Natural killer cell treated with Interleukin-12 subunit alpha and Interleukin-12 subunit beta and Interleukin-15 and Interleukin-18, amount 100 ng/mL, for 72 hours (primary cell): ENCODE measurements at regions not wholly inside any gene's neighbourhood (a gene's known extent, or its start where the extent isn't known, plus 50 kb on each side); places are given as distances from the start of the nearest gene placed in this dataset.

Experiments
- ATAC-seq, 2 donors: fragments of 150-1000 bp; cut with Tn5 transposase in 1 of 2; sonication (Bioruptor Pico), chemical (Tn5 transposase) in 1 of 2; 2 replicates each; pipeline ENCODE4 v1.10.0; 2021
- DNase-seq: peaks from one replicate; pipeline ENCODE4 v3.0.0; 2022; ENCODE audit warnings: low spot score
- H3K27ac Mint-ChIP-seq, 2 donors: 1 replicate in 1 of 2; 2 replicates in 1 of 2; pipeline ENCODE4 v1.8.0; 2022; ENCODE audit warnings: mixed read lengths in 2 of 2, mild to moderate bottlenecking in 1 of 2, moderate library complexity in 1 of 2
- H3K27me3 Mint-ChIP-seq, 2 donors: 1 replicate in 1 of 2; 2 replicates in 1 of 2; pipeline ENCODE4 v1.8.0; 2022; ENCODE audit warnings: mixed read lengths in 2 of 2
- H3K36me3 Mint-ChIP-seq: one replicate; pipeline ENCODE4 v1.8.0; 2022; ENCODE audit warnings: mixed read lengths
- H3K4me1 Mint-ChIP-seq, 2 donors: 1 replicate in 1 of 2; 2 replicates in 1 of 2; pipeline ENCODE4 v1.8.0; 2022; ENCODE audit warnings: low read depth in 2 of 2, mixed read lengths in 2 of 2, mild to moderate bottlenecking in 1 of 2
- H3K4me3 Mint-ChIP-seq: one replicate; pipeline ENCODE4 v1.8.0; 2022; ENCODE audit warnings: mixed read lengths
- H3K9me3 Mint-ChIP-seq: 2 replicates; pipeline ENCODE4 v1.8.0; 2022; ENCODE audit warnings: mixed read lengths

- DNase-seq = no peak
- ATAC-seq = no peak
- Mint-ChIP-seq H3K27ac (no peak overlapping the region), H3K27me3 (peaks cover 8 to 16% of the 10 kb centered on the region in 2 donors), H3K4me3 (no peak overlapping the region), H3K36me3 (no peaks in the 10 kb centered on the region), H3K4me1 (peaks cover 0 to 3% of the 10 kb centered on the region in 2 donors), H3K9me3 (peaks cover 5% of the 10 kb centered on the region)
Observed at GRCh38 chr1:30263405-30263804, 460.0 kb downstream of the MATN1 start.

- ATAC-seq (no peak), DNase-seq (no peak)
- Mint-ChIP-seq H3K4me1 (peaks cover 0 to 3% of the 10 kb centered on the region in 2 donors), H3K9me3 (peaks cover 5% of the 10 kb centered on the region), H3K4me3 (no peak overlapping the region), H3K27me3 (peaks cover 10 to 14% of the 10 kb centered on the region in 2 donors), H3K36me3 (no peaks in the 10 kb centered on the region), H3K27ac (no peak overlapping the region)
Observed at GRCh38 chr1:30262158-30262557, 461.2 kb downstream of the MATN1 start.

GRCh38 chr1:30260318-30260717 lies 463.1 kb downstream of the MATN1 start:
- peaks cover 10 to 16% of the 10 kb centered on the region in 2 donors for H3K27me3 Mint-ChIP-seq
- DNase-seq (no peak), ATAC-seq (no peak)
- peaks cover 5% of the 10 kb centered on the region for H3K9me3 Mint-ChIP-seq
- no peaks in the 10 kb centered on the region for H3K36me3 Mint-ChIP-seq
- H3K4me1 Mint-ChIP-seq = peaks cover 0 to 3% of the 10 kb centered on the region in 2 donors
- H3K4me3 Mint-ChIP-seq = no peak overlapping the region
- no peak overlapping the region for H3K27ac Mint-ChIP-seq

GRCh38 chr1:30259631-30260030 lies 463.8 kb downstream of the MATN1 start:
- ATAC-seq (no peak), DNase-seq (no peak)
- no peak overlapping the region for H3K4me3 Mint-ChIP-seq
- peaks cover 0 to 3% of the 10 kb centered on the region in 2 donors for H3K4me1 Mint-ChIP-seq
- H3K27ac Mint-ChIP-seq = no peak overlapping the region
- H3K9me3 Mint-ChIP-seq = peaks cover 5% of the 10 kb centered on the region
- H3K27me3 Mint-ChIP-seq = peaks cover 11 to 16% of the 10 kb centered on the region in 2 donors
- H3K36me3 Mint-ChIP-seq = no peaks in the 10 kb centered on the region

- H3K27ac Mint-ChIP-seq = no peak overlapping the region
- peaks cover 16 to 20% of the 10 kb centered on the region in 2 donors for H3K27me3 Mint-ChIP-seq
Observed at GRCh38 chr1:30258876-30259275, 464.5 kb downstream of the MATN1 start.

GRCh38 chr1:30258471-30258870 lies 464.9 kb downstream of the MATN1 start:
- Mint-ChIP-seq H3K9me3 (peaks cover 5% of the 10 kb centered on the region), H3K27me3 (peaks cover 16 to 20% of the 10 kb centered on the region in 2 donors), H3K4me3 (no peak overlapping the region), H3K4me1 (peaks cover 0 to 3% of the 10 kb centered on the region in 2 donors), H3K27ac (no peak overlapping the region), H3K36me3 (no peaks in the 10 kb centered on the region)
- no peak for ATAC-seq
- DNase-seq = no peak

More at GRCh38 chr1:30258876-30259275, 464.5 kb downstream of the MATN1 start:
- peaks cover 5% of the 10 kb centered on the region for H3K9me3 Mint-ChIP-seq
- no peak overlapping the region for H3K4me3 Mint-ChIP-seq
- H3K36me3 Mint-ChIP-seq = no peaks in the 10 kb centered on the region
- H3K4me1 Mint-ChIP-seq = peaks cover 0 to 3% of the 10 kb centered on the region in 2 donors
- ATAC-seq (no peak), DNase-seq (no peak)

GRCh38 chr1:30257742-30258380 lies 465.5 kb downstream of the MATN1 start:
- H3K36me3 Mint-ChIP-seq = no peaks in the 10 kb centered on the region
- H3K27me3 Mint-ChIP-seq = peaks cover 16 to 20% of the 10 kb centered on the region in 2 donors
- no peak overlapping the region for H3K27ac Mint-ChIP-seq
- ATAC-seq (no peak), DNase-seq (no peak)
- peaks cover 5% of the 10 kb centered on the region for H3K9me3 Mint-ChIP-seq
- H3K4me1 Mint-ChIP-seq = peaks cover 0 to 3% of the 10 kb centered on the region in 2 donors
- no peak overlapping the region for H3K4me3 Mint-ChIP-seq

- H3K4me3 Mint-ChIP-seq = no peak overlapping the region
- H3K36me3 Mint-ChIP-seq = no peaks in the 10 kb centered on the region
- no peak overlapping the region for H3K27ac Mint-ChIP-seq
- peaks cover 0 to 3% of the 10 kb centered on the region in 2 donors for H3K4me1 Mint-ChIP-seq
- ATAC-seq (peak in 1 of 2 donors; percentile 37), DNase-seq (no peak)
- H3K9me3 Mint-ChIP-seq = peaks cover 5% of the 10 kb centered on the region
- peaks cover 16 to 20% of the 10 kb centered on the region in 2 donors for H3K27me3 Mint-ChIP-seq
Observed at GRCh38 chr1:30257322-30257721, 466.1 kb downstream of the MATN1 start.

- Mint-ChIP-seq H3K36me3 (no peaks in the 10 kb centered on the region), H3K9me3 (peaks cover 5% of the 10 kb centered on the region), H3K4me3 (no peak overlapping the region), H3K27me3 (peaks cover 16 to 20% of the 10 kb centered on the region in 2 donors), H3K4me1 (peaks cover 0 to 3% of the 10 kb centered on the region in 2 donors), H3K27ac (no peak overlapping the region)
- DNase-seq (no peak), ATAC-seq (no peak)
Observed at GRCh38 chr1:30256911-30257310, 466.5 kb downstream of the MATN1 start.

- no peak for DNase-seq
- ATAC-seq = no peak
- H3K4me1 Mint-ChIP-seq = peaks cover 0 to 3% of the 10 kb centered on the region in 2 donors
- no peak overlapping the region for H3K4me3 Mint-ChIP-seq
- no peak overlapping the region for H3K27ac Mint-ChIP-seq
- no peaks in the 10 kb centered on the region for H3K36me3 Mint-ChIP-seq
- H3K27me3 Mint-ChIP-seq = peaks cover 22 to 23% of the 10 kb centered on the region in 2 donors
- no peaks in the 10 kb centered on the region for H3K9me3 Mint-ChIP-seq
Observed at GRCh38 chr1:30255111-30255724, 468.2 kb downstream of the MATN1 start.

GRCh38 chr1:30253807-30254440 lies 469.5 kb downstream of the MATN1 start:
- Mint-ChIP-seq H3K9me3 (no peaks in the 10 kb centered on the region), H3K27me3 (peaks cover 18 to 20% of the 10 kb centered on the region in 2 donors), H3K27ac (no peak overlapping the region), H3K4me1 (peaks cover 0 to 3% of the 10 kb centered on the region in 2 donors), H3K36me3 (no peaks in the 10 kb centered on the region), H3K4me3 (no peak overlapping the region)
- no peak for DNase-seq
- no peak for ATAC-seq

- Mint-ChIP-seq H3K36me3 (no peaks in the 10 kb centered on the region), H3K4me3 (no peak overlapping the region), H3K27me3 (peaks cover 13 to 14% of the 10 kb centered on the region in 2 donors), H3K27ac (no peak overlapping the region), H3K4me1 (no peaks in the 10 kb centered on the region), H3K9me3 (no peaks in the 10 kb centered on the region)
- no peak for ATAC-seq
- no peak for DNase-seq
Observed at GRCh38 chr1:30253361-30253760, 470.0 kb downstream of the MATN1 start.

GRCh38 chr1:30250984-30251850 lies 472.2 kb downstream of the MATN1 start:
- Mint-ChIP-seq H3K4me1 (no peaks in the 10 kb centered on the region), H3K27ac (no peak overlapping the region), H3K36me3 (no peaks in the 10 kb centered on the region), H3K4me3 (no peak overlapping the region), H3K27me3 (peaks cover 12 to 15% of the 10 kb centered on the region in 2 donors), H3K9me3 (no peaks in the 10 kb centered on the region)
- ATAC-seq = no peak
- DNase-seq = no peak
